ENCODE measurements at regions not wholly inside any gene's neighbourhood (a gene's known extent, or its start where the extent isn't known, plus 50 kb on each side); places are given as distances from the start of the nearest gene placed in this dataset.

DNA sequence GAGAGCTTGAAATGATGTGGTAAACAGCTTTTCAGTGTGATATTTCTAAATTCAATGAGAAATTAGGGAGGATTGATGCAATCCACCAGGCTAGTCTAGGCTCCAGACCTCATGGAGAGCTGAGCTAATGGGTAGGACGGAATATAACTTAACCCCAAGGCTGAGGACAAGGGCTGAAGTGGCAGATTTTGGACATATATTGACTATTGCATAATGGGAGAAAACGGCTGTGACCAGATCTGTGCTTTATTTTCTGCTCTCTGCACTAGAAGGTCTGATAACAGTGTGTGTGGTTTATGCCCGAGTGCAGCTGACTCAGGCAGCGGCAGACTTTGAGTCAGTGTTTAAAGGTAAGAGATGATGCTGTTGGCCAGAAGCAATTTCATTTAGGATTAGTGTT lies 70.6 kb downstream of the ACTBL2 start:
- no peak for DNase-seq (ENCODE audit: low read depth)
- TF ChIP-seq, protein P1, sequence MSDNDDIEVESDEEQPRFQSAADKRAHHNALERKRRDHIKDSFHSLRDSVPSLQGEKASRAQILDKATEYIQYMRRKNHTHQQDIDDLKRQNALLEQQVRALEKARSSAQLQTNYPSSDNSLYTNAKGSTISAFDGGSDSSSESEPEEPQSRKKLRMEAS (IDR thresholded peaks at IDR 0.05; ENCODE audit: low read depth, low read length): no peak
- no peak for TF ChIP-seq POLR2A (IDR thresholded peaks at IDR 0.05; ENCODE audit: extremely low read depth, insufficient read length)
- TF ChIP-seq MYC (IDR thresholded peaks at IDR 0.05; ENCODE audit: low read depth, low read length): no peak
- TF ChIP-seq, protein P2, sequence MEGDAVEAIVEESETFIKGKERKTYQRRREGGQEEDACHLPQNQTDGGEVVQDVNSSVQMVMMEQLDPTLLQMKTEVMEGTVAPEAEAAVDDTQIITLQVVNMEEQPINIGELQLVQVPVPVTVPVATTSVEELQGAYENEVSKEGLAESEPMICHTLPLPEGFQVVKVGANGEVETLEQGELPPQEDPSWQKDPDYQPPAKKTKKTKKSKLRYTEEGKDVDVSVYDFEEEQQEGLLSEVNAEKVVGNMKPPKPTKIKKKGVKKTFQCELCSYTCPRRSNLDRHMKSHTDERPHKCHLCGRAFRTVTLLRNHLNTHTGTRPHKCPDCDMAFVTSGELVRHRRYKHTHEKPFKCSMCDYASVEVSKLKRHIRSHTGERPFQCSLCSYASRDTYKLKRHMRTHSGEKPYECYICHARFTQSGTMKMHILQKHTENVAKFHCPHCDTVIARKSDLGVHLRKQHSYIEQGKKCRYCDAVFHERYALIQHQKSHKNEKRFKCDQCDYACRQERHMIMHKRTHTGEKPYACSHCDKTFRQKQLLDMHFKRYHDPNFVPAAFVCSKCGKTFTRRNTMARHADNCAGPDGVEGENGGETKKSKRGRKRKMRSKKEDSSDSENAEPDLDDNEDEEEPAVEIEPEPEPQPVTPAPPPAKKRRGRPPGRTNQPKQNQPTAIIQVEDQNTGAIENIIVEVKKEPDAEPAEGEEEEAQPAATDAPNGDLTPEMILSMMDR (IDR thresholded peaks at IDR 0.05; ENCODE audit: low read depth, low read length): no peak
- H3K4me3 ChIP-seq (ENCODE audit: low read depth, low read length): no peak overlapping the region

DNA sequence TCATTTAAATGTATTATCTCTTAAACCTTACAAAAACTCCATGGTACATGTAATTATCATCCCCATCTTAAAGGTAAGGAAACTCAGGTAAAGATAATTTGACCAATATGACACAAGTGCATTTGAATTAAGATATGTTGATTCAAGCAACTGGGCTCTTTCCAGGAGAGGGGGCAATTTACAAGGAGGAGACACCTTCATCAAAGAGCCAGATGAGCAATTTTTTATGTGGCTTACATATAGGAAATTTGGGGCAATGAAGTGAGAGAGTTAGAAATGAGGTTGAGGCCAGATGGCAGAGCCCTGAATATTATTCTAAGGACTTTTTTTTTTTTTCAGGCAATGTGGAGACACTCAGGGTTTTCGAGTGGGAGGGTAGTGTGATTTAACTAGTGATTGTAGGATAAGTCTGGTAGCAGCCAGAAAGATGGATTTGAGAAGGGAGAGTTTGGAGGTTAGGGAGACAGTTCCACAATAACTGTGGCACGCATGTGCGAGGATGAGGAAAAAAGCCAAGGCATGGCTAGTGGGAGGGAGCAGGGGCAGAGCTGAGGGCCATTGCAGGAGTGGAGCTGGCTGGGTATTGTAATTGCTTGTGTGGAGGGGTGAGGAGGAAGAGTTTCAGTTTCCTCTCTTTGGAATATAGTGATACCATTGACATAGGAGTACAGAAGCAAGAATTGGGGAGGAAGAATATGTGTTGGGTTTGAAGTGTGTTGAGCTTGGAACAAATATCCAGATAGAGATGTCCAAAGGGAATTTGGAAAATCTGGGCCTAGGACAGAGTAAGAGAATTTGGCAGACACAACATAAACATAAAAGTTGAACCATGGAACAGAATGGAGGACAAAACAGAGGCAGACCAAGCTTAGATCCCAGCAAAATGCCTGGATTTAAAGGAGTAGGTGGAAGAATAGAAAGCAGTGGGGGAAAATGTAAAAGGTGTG lies 72.0 kb downstream of the ACTBL2 start:
- TF ChIP-seq POLR2A (IDR thresholded peaks at IDR 0.05; ENCODE audit: extremely low read depth, insufficient read length): no peak
- no peak for DNase-seq (ENCODE audit: low read depth)
- H3K4me3 ChIP-seq (ENCODE audit: low read depth, low read length): no peak overlapping the region

DNA sequence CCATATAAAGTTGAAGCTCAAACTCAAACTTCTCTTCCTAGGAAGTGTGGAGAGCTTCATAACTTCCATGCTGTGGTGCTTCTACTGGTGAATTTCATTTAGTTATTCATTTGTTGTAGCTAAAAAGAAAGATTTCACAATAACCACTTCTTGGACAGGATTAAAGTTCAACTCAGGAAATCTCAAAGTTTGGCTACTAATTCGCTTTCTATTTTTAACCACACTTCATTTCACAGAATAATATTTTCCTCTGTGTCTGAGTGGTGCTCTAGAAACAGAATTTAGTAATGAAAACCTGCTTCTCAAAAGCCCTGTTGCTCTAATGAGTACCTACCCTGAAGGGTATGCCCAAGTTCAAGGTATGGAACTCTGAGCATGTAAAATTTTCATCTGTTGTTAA lies 73.9 kb downstream of the ACTBL2 start:
- no peak overlapping the region for H3K4me3 ChIP-seq (ENCODE audit: low read depth, low read length)
- DNase-seq (ENCODE audit: low read depth): no peak
- TF ChIP-seq POLR2A (IDR thresholded peaks at IDR 0.05; ENCODE audit: extremely low read depth, insufficient read length) (no peak), MYC (IDR thresholded peaks at IDR 0.05; ENCODE audit: low read depth, low read length) (no peak)
- TF ChIP-seq, protein P2 (IDR thresholded peaks at IDR 0.05; ENCODE audit: low read depth, low read length): no peak
- TF ChIP-seq, protein P1 (IDR thresholded peaks at IDR 0.05; ENCODE audit: low read depth, low read length): no peak

DNA sequence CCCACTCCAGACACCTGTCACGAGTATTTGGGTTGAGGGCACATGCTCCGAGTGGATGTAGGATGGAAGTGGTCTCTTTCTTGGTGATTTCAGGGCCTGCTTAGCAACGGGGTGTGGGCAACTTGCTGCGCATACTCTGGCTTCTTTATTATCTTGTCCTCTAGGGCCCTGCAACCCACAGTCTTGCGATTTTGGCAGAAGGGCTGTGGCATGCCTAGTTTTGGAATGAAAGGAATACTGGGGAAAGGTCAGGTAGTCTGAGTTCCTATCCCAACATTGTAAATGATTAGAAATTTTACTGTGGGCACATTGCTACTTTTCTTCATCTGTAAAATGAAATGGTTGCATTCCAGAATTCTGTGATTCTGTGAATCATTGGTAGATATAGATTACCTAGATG lies 74.3 kb downstream of the ACTBL2 start:
- DNase-seq (ENCODE audit: low read depth): no peak
- H3K4me3 ChIP-seq (ENCODE audit: low read depth, low read length): no peak overlapping the region
- TF ChIP-seq, protein P1 (IDR thresholded peaks at IDR 0.05; ENCODE audit: low read depth, low read length): no peak

DNA sequence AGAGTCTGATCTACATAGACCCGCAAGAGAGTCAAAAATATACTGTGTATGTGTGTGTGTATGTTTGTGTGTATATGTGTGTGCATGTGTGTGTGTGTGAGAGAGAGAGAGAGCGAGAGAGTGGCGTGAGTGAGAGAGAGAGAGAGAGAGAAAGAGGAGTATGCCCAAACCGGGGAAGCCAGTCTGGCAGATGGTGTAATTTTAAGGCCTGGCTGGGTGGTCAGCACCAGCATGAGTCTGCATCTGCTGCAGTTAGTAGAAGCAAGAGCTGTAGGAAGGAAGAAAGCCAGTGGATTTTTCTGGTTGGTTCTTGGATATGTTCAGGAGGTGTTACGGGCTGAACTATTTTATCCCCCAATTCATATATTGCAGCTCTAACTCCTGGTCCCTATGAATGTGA lies 75.2 kb downstream of the ACTBL2 start:
- H3K4me3 ChIP-seq (ENCODE audit: low read depth, low read length): no peak overlapping the region
- TF ChIP-seq, protein P1 (IDR thresholded peaks at IDR 0.05; ENCODE audit: low read depth, low read length): no peak
- no peak for TF ChIP-seq POLR2A (IDR thresholded peaks at IDR 0.05; ENCODE audit: extremely low read depth, insufficient read length)
- TF ChIP-seq MYC (IDR thresholded peaks at IDR 0.05; ENCODE audit: low read depth, low read length): no peak
- TF ChIP-seq, protein P2 (IDR thresholded peaks at IDR 0.05; ENCODE audit: low read depth, low read length): no peak
- no peak for DNase-seq (ENCODE audit: low read depth)

DNA sequence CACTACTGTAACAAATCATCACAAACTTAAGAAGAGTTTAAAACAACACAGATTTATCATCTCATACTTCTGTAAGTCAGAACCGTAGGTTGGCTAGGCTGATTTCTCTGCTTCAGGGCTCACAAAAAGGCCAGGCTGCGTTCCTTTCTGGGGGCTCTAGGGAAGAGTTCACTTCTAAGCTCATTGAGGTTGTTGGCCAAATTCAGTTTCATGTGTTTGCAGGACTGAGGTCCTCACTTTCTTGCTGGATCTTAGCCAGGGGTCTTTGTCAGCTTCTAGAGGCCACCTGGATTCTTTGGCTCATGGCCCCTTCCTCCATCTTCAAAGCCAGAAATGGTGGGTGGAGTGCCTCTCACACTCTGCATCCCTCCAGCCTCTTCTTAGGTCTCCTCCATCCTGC lies 76.0 kb downstream of the ACTBL2 start:
- DNase-seq (ENCODE audit: low read depth): no peak
- H3K4me3 ChIP-seq (ENCODE audit: low read depth, low read length): no peak overlapping the region
- TF ChIP-seq, protein P1 (IDR thresholded peaks at IDR 0.05; ENCODE audit: low read depth, low read length): no peak
- TF ChIP-seq MYC (IDR thresholded peaks at IDR 0.05; ENCODE audit: low read depth, low read length): no peak
- TF ChIP-seq, protein P2 (IDR thresholded peaks at IDR 0.05; ENCODE audit: low read depth, low read length): no peak

Data from NB4 (cell line).